DND-41 (cell line): ENCODE measurements at regions not wholly inside any gene's neighbourhood (a gene's known extent, or its start where the extent isn't known, plus 50 kb on each side); places are given as distances from the start of the nearest gene placed in this dataset.

Experiments
- ATAC-seq: fragments of 200-7000 bp; cut with Tn5 transposase; 3 replicates; pipeline ENCODE4 v1.9.1; 2021; ENCODE audit warnings: low read depth; ENCODE audit not compliant: insufficient read depth
- DNase-seq: peaks from one replicate; pipeline ENCODE4 v3.0.0-alpha.2; 2020
- H2AFZ ChIP-seq: 2 replicates; pipeline ENCODE4 v1.6.0; 2012; ENCODE audit warnings: low read depth, low read length
- H3K27ac ChIP-seq: 2 replicates; pipeline ENCODE4 v1.5.1; 2012; ENCODE audit warnings: low read length, inconsistent platforms
- H3K27me3 ChIP-seq: fragments of 200-600 bp; sonication (generic); 2 replicates; pipeline ENCODE4 v1.6.0; 2012; ENCODE audit warnings: low read length, mild to moderate bottlenecking, inconsistent platforms; ENCODE audit not compliant: insufficient read depth, poor library complexity
- H3K36me3 ChIP-seq: 2 replicates; pipeline ENCODE4 v1.5.1; 2012; ENCODE audit warnings: low read length, inconsistent platforms; ENCODE audit not compliant: insufficient read depth
- H3K4me1 ChIP-seq: 2 replicates; pipeline ENCODE4 v1.5.1; 2012; ENCODE audit warnings: mild to moderate bottlenecking, low read length; ENCODE audit not compliant: insufficient read depth
- H3K4me2 ChIP-seq: 2 replicates; pipeline ENCODE4 v1.6.0; 2012; ENCODE audit warnings: mild to moderate bottlenecking, moderate library complexity, low read length, inconsistent platforms; ENCODE audit not compliant: insufficient read depth
- H3K4me3 ChIP-seq, 2 experiments: fragments of 200-600 bp in 1 of 2; shearing (Covaris generic) in 1 of 2; 2 replicates each; pipeline ENCODE4 v1.5.1; 2012 to 2016; ENCODE audit warnings: inconsistent platforms in 2 of 2, low read length in 2 of 2, mild to moderate bottlenecking in 2 of 2, low read depth in 1 of 2, moderate library complexity in 1 of 2
- H3K79me2 ChIP-seq: 2 replicates; pipeline ENCODE4 v1.6.0; 2012; ENCODE audit warnings: low read length, inconsistent platforms; ENCODE audit not compliant: insufficient read depth
- H3K9ac ChIP-seq: 2 replicates; pipeline ENCODE4 v1.6.0; 2012; ENCODE audit warnings: low read depth, mild to moderate bottlenecking, inconsistent platforms, low read length, moderate library complexity
- H3K9me3 ChIP-seq: 2 replicates; pipeline ENCODE4 v1.5.1; 2012; ENCODE audit warnings: low read length, moderate library complexity, mild to moderate bottlenecking, inconsistent platforms; ENCODE audit not compliant: insufficient read depth, severe bottlenecking
- H4K20me1 ChIP-seq: 2 replicates; pipeline ENCODE4 v1.6.0; 2012; ENCODE audit warnings: low read length; ENCODE audit not compliant: insufficient read depth
- CTCF ChIP-seq: IDR thresholded peaks from 2 replicates; pipeline ENCODE4 v1.5.1; 2012; ENCODE audit warnings: borderline replicate concordance, low read length, moderate library complexity, mild to moderate bottlenecking; ENCODE audit not compliant: poor library complexity, severe bottlenecking; ENCODE audit errors: extremely low read depth
- EZH2 ChIP-seq: IDR thresholded peaks from 3 replicates; pipeline ENCODE4 v1.6.1; 2012; ENCODE audit warnings: borderline replicate concordance, low read depth, mild to moderate bottlenecking, moderate library complexity, low read length, inconsistent platforms; ENCODE audit not compliant: severe bottlenecking

GRCh38 chr1:101739146-101739545, 257.6 kb downstream of the OLFM3 start:
- Histone ChIP-seq H3K4me2 (no peak overlapping the region), H4K20me1 (no peaks in the 10 kb centered on the region), H3K9ac (no peak overlapping the region), H3K36me3 (no peaks in the 10 kb centered on the region), H3K9me3 (no peaks in the 10 kb centered on the region), H3K79me2 (no peaks in the 10 kb centered on the region), H3K4me3 (no peak overlapping the region), H3K27ac (no peak overlapping the region), H3K4me1 (0 out of 2 replicates have a peak, but pooled peaks cover 2% of the 10 kb centered on the region), H3K27me3 (no peaks in the 10 kb centered on the region), H2AFZ (no peak overlapping the region)
- TF ChIP-seq EZH2 (no peak), CTCF (no peak)
- no peak for ATAC-seq
- DNase-seq: no peak

GRCh38 chr1:101739826-101740330, 256.8 kb downstream of the OLFM3 start:
- H4K20me1 ChIP-seq: no peaks in the 10 kb centered on the region
- H3K4me3 ChIP-seq: no peak overlapping the region
- no peak overlapping the region for H3K4me2 ChIP-seq
- no peaks in the 10 kb centered on the region for H3K36me3 ChIP-seq
- H3K9me3 ChIP-seq: no peaks in the 10 kb centered on the region
- H3K4me1 ChIP-seq: 0 out of 2 replicates have a peak, but pooled peaks cover 2% of the 10 kb centered on the region
- no peak for ATAC-seq
- H2AFZ ChIP-seq: no peak overlapping the region
- H3K27me3 ChIP-seq: no peaks in the 10 kb centered on the region
- no peak overlapping the region for H3K9ac ChIP-seq
- DNase-seq: no peak
- H3K27ac ChIP-seq: no peak overlapping the region
- no peaks in the 10 kb centered on the region for H3K79me2 ChIP-seq
- no peak for TF ChIP-seq EZH2
- no peak for TF ChIP-seq CTCF

GRCh38 chr1:101741910-101742309, 254.8 kb downstream of the OLFM3 start:
- H3K27ac ChIP-seq: no peak overlapping the region
- H3K4me1 ChIP-seq: 0 out of 2 replicates have a peak, but pooled peaks cover under 1% of the 10 kb centered on the region
- no peak overlapping the region for H3K4me2 ChIP-seq
- no peak overlapping the region for H2AFZ ChIP-seq
- H3K27me3 ChIP-seq: no peaks in the 10 kb centered on the region
- no peak for DNase-seq
- no peaks in the 10 kb centered on the region for H4K20me1 ChIP-seq
- no peaks in the 10 kb centered on the region for H3K79me2 ChIP-seq
- no peak for ATAC-seq
- no peak for TF ChIP-seq EZH2
- TF ChIP-seq CTCF: no peak
- H3K9me3 ChIP-seq: no peaks in the 10 kb centered on the region
- no peak overlapping the region for H3K9ac ChIP-seq
- no peak overlapping the region for H3K4me3 ChIP-seq
- no peaks in the 10 kb centered on the region for H3K36me3 ChIP-seq

- H3K4me1 ChIP-seq: no peaks in the 10 kb centered on the region
- TF ChIP-seq CTCF (no peak), EZH2 (no peak)
- H3K9me3 ChIP-seq: no peaks in the 10 kb centered on the region
- no peaks in the 10 kb centered on the region for H3K79me2 ChIP-seq
- no peak overlapping the region for H3K4me2 ChIP-seq
- no peak for ATAC-seq
- H3K27ac ChIP-seq: no peak overlapping the region
- no peaks in the 10 kb centered on the region for H4K20me1 ChIP-seq
- DNase-seq: no peak
- no peak overlapping the region for H3K9ac ChIP-seq
- no peaks in the 10 kb centered on the region for H3K27me3 ChIP-seq
- H3K4me3 ChIP-seq: no peak overlapping the region
- H3K36me3 ChIP-seq: no peaks in the 10 kb centered on the region
- no peak overlapping the region for H2AFZ ChIP-seq
Observed at GRCh38 chr1:101742509-101742908, 254.2 kb downstream of the OLFM3 start.
